ENCODE measurements at regions not wholly inside any gene's neighbourhood (a gene's known extent, or its start where the extent isn't known, plus 50 kb on each side); places are given as distances from the start of the nearest gene placed in this dataset.

DNA sequence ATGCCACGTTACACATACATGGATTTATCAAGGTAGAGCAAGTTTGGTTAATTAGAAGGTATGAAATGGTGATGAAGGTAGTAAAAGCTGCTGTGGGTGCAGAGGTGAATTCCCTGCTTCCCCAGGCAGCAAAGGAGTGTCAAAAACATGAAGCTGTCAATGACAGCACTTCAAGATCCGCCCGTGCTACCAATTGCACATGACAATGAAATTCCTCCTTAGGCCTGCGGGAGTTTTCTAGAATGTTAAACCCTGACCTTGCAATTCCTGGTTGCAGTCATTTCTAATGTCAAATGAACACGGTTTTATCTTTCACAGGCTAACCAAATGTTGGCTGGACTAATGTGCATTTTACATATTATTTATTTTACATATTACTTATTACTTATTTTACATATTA is 67.7 kb upstream of the LSM14A start:
- TF ChIP-seq, protein P1, sequence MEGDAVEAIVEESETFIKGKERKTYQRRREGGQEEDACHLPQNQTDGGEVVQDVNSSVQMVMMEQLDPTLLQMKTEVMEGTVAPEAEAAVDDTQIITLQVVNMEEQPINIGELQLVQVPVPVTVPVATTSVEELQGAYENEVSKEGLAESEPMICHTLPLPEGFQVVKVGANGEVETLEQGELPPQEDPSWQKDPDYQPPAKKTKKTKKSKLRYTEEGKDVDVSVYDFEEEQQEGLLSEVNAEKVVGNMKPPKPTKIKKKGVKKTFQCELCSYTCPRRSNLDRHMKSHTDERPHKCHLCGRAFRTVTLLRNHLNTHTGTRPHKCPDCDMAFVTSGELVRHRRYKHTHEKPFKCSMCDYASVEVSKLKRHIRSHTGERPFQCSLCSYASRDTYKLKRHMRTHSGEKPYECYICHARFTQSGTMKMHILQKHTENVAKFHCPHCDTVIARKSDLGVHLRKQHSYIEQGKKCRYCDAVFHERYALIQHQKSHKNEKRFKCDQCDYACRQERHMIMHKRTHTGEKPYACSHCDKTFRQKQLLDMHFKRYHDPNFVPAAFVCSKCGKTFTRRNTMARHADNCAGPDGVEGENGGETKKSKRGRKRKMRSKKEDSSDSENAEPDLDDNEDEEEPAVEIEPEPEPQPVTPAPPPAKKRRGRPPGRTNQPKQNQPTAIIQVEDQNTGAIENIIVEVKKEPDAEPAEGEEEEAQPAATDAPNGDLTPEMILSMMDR (IDR thresholded peaks at IDR 0.05; ENCODE audit: borderline replicate concordance, extremely low read depth, low read length, poor library complexity, severe bottlenecking), result no peak
- no peak for TF ChIP-seq EZH2 (IDR thresholded peaks at IDR 0.05; ENCODE audit: borderline replicate concordance, low read depth, low read length, severe bottlenecking)
